GM10248 (cell line): ENCODE measurements at regions not wholly inside any gene's neighbourhood (a gene's known extent, or its start where the extent isn't known, plus 50 kb on each side); places are given as distances from the start of the nearest gene placed in this dataset.

Source experiments
- CTCF ChIA-PET: fragments of 300-600 bp; sonication (Branson Sonifier 250); formaldehyde crosslinking; extraction: SDS; loops from one replicate; lab custom pipeline; 2021; ENCODE audit warnings: antibody characterized with exemption; lab: Yijun Ruan, JAX
- POLR2A ChIA-PET: fragments of 350-650 bp; sonication (Branson Sonifier 250); formaldehyde crosslinking; extraction: SDS; loops from one replicate; lab custom pipeline; 2020; ENCODE audit warnings: antibody characterized with exemption; lab: Yijun Ruan, JAX
- DNase-seq: peaks from one replicate; pipeline ENCODE4 v3.0.0; 2012; ENCODE audit errors: extremely low spot score
- CTCF ChIP-seq: IDR thresholded peaks from 2 replicates; pipeline ENCODE4 v1.5.1; 2012; ENCODE audit warnings: mild to moderate bottlenecking, low read depth; ENCODE audit errors: extremely low read depth, missing control alignments, control extremely low read depth

GRCh38 chr2:5894355-5894754 is 202.2 kb downstream of the SOX11 start:
- ChIA-PET CTCF (no interaction called here), POLR2A (no interaction called here)
- TF ChIP-seq CTCF, result no peak
- no peak for DNase-seq

- CTCF ChIA-PET, result interaction anchor here (1.0 kb wide), 1 partner anchor 9 kb away, joined by 3 read pairs; no protein-coding TSS in a partner anchor
- no peak for TF ChIP-seq CTCF
- no peak for DNase-seq
- POLR2A ChIA-PET, result no interaction called here
Observed at GRCh38 chr2:5895284-5895683, 203.1 kb downstream of the SOX11 start.

GRCh38 chr2:5897249-5897648 is 205.1 kb downstream of the SOX11 start:
- no peak for TF ChIP-seq CTCF
- CTCF ChIA-PET, result no interaction called here
- POLR2A ChIA-PET, result no interaction called here
- no peak for DNase-seq

- POLR2A ChIA-PET, result no interaction called here
- CTCF ChIA-PET, result interaction anchor here (3.3 kb wide), 1 partner anchor 17 kb away, joined by 19 read pairs; no protein-coding TSS in a partner anchor
- no peak for TF ChIP-seq CTCF
- DNase-seq, result no peak
Observed at GRCh38 chr2:5898667-5899066, 206.5 kb downstream of the SOX11 start.

GRCh38 chr2:5905661-5906060 is 213.5 kb downstream of the SOX11 start:
- ChIA-PET POLR2A (no interaction called here), CTCF (no interaction called here)

GRCh38 chr2:5908071-5908470 is 215.9 kb downstream of the SOX11 start:
- TF ChIP-seq CTCF, result no peak
- ChIA-PET CTCF (interaction anchor here (0.9 to 1.1 kb wide), 2 partner anchors 9 to 11 kb away, joined by 3 to 4 read pairs; no protein-coding TSS in a partner anchor), POLR2A (no interaction called here)
- DNase-seq, result no peak

More at GRCh38 chr2:5905661-5906060, 213.5 kb downstream of the SOX11 start:
- DNase-seq, result no peak
- no peak for TF ChIP-seq CTCF
